OCI-LY3 (cell line): ENCODE measurements at regions not wholly inside any gene's neighbourhood (a gene's known extent, or its start where the extent isn't known, plus 50 kb on each side); places are given as distances from the start of the nearest gene placed in this dataset.

Experiments
- CTCF ChIP-seq: fragments of 200-600, 300-600 bp; sonication (generic); IDR thresholded peaks from 2 replicates; pipeline ENCODE4 v1.5.1; 2014; ENCODE audit warnings: antibody characterized with exemption, low read length, low read depth
- EZH2phosphoT487 ChIP-seq: fragments of 200-600 bp; shearing (Covaris generic); IDR thresholded peaks from 2 replicates; pipeline ENCODE4 v1.6.1; 2018; ENCODE audit warnings: antibody characterized with exemption, mixed run types, low read depth

DNA sequence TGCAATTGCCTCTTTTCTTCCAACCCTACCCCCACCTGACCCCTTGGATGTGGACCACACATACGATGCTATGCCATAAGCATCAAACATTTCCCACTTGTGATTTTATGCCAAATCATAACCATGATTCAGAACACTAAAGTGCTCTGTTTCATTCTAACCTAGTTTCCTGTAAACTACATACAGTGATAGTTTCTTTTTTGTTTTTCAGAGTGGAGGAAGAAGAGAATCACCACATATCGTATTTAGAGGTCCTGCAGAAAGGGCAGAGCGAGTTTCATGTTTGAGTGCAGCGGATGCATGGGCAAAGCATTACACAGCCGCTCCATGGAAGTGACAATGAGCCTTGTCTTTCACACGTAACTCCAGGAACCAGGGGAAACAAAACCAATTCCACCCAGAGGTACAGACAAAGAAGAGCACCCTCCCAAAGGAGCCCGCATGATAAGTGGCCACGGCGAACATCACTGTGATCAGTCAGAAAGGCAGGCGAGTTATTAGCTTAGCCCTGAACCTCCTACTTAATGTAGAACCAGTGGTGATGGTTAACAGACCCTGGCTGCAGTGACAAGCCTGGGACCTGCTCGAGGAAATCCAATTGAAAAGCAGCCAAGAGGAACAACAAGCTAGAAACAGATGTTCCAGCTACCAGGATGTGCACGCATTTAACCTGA lies 64.0 kb upstream of the ZNF281 start:
- no peak for TF ChIP-seq CTCF
- no peak for TF ChIP-seq EZH2phosphoT487
